ENCODE measurements at regions not wholly inside any gene's neighbourhood (a gene's known extent, or its start where the extent isn't known, plus 50 kb on each side); places are given as distances from the start of the nearest gene placed in this dataset.

DNA sequence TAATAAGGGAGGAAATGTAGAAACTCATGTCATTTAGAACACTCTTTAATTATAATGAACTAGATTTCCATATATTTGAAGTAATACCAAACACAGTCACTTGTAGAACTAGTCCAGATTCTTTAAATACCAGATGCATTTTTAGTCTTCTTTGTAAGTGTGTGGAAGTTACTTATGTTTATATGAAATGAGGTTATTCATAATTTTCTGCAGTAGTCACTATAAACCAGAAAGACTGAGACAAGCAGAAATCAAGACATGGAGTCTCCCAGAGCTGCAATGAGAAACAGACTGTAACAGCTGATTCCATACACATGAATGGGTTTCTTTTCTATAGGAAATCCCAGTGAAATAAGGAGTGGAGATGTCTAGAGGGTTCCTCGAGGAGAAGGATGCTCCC lies 216.6 kb upstream of the ZP4 start:
- DNase-seq (no peak), ATAC-seq (no peak)
- no peak for TF ChIP-seq CTCF (IDR thresholded peaks at IDR 0.05)
- Histone ChIP-seq H3K9me3 (no peaks in the 10 kb centered on the region), H3K4me3 (no peak overlapping the region), H3K4me1 (ENCODE audit: low read depth) (no peaks in the 10 kb centered on the region), H3K36me3 (ENCODE audit: low read depth) (no peaks in the 10 kb centered on the region)
- intact Hi-C loops (cut with DNase I, micrococcal nuclease): no loop called here

- Histone ChIP-seq H3K9me3 (no peaks in the 10 kb centered on the region), H3K4me1 (ENCODE audit: low read depth) (no peaks in the 10 kb centered on the region), H3K4me3 (no peak overlapping the region), H3K36me3 (ENCODE audit: low read depth) (no peaks in the 10 kb centered on the region)
- TF ChIP-seq CTCF (IDR thresholded peaks at IDR 0.05): no peak
- DNase-seq (no peak), ATAC-seq (no peak)
- intact Hi-C loops (cut with DNase I, micrococcal nuclease): no loop called here
These were observed 214.0 kb upstream of the ZP4 start for GRCh38 chr1:238104752-238105151.

GRCh38 chr1:238101923-238102322 lies 211.2 kb upstream of the ZP4 start:
- Histone ChIP-seq H3K36me3 (ENCODE audit: low read depth) (no peaks in the 10 kb centered on the region), H3K4me3 (no peak overlapping the region), H3K9me3 (no peaks in the 10 kb centered on the region), H3K4me1 (ENCODE audit: low read depth) (no peaks in the 10 kb centered on the region)
- DNase-seq (no peak), ATAC-seq (no peak)
- intact Hi-C loops (cut with DNase I, micrococcal nuclease): no loop called here
- TF ChIP-seq CTCF (IDR thresholded peaks at IDR 0.05): no peak

DNA sequence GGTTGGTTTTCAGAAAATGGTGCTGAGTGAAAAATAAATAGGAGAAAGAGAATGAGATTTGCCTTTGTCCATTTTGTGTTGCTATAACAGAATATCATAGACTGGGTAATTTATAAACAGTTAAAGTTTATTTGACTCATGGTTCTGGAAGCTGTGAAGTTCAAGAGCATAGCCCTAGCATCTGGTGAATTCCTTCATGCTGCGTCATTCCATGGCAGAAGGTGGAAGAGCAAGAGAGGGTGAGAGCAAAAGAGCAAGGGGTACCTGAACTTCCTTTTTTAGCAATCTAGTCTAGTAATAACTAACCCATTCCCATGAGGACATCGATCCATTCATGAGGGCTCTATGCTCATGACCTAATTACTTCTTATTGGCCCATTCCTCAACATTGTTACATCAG lies 209.1 kb upstream of the ZP4 start:
- Histone ChIP-seq H3K4me1 (ENCODE audit: low read depth) (no peaks in the 10 kb centered on the region), H3K36me3 (ENCODE audit: low read depth) (no peaks in the 10 kb centered on the region), H3K4me3 (no peak overlapping the region), H3K9me3 (no peaks in the 10 kb centered on the region)
- intact Hi-C loops (cut with DNase I, micrococcal nuclease): no loop called here
- no peak for DNase-seq
- no peak for TF ChIP-seq CTCF (IDR thresholded peaks at IDR 0.05)
- no peak for ATAC-seq

DNA sequence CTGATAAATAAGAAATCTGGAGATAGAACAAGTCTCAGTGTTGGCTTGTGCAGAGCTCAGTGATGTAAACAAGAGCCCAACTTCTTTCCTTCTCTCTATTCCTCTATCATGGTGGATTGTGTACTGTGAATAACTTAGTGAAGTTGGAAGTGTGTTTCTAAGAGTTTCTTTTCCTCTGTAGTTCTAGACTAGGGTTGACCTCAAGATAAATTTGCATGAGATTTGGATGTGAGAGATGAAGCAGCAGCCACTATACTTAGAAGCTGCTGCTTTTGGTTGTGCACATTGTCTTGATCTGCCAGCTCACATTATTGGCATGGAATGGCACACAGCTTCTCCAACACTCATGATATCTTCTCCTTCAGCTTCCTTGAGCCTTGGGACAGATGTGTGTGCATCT lies 198.9 kb upstream of the ZP4 start:
- intact Hi-C loops (cut with DNase I, micrococcal nuclease): no loop called here

More for the DNA sequence above, 198.9 kb upstream of the ZP4 start:
- no peak for TF ChIP-seq CTCF (IDR thresholded peaks at IDR 0.05)
- Histone ChIP-seq H3K9me3 (no peaks in the 10 kb centered on the region), H3K36me3 (ENCODE audit: low read depth) (no peaks in the 10 kb centered on the region), H3K4me3 (no peak overlapping the region), H3K4me1 (ENCODE audit: low read depth) (no peaks in the 10 kb centered on the region)
- DNase-seq: no peak
- ATAC-seq: no peak

Measured in mucosa of descending colon (tissue), 3 donors.